ENCODE measurements at regions not wholly inside any gene's neighbourhood (a gene's known extent, or its start where the extent isn't known, plus 50 kb on each side); places are given as distances from the start of the nearest gene placed in this dataset.

GRCh38 chr15:85963262-85963760, 116.4 kb upstream of the AGBL1 start:
- no peak for TF ChIP-seq POLR2A (IDR thresholded peaks at IDR 0.05)
- TF ChIP-seq, protein P1, sequence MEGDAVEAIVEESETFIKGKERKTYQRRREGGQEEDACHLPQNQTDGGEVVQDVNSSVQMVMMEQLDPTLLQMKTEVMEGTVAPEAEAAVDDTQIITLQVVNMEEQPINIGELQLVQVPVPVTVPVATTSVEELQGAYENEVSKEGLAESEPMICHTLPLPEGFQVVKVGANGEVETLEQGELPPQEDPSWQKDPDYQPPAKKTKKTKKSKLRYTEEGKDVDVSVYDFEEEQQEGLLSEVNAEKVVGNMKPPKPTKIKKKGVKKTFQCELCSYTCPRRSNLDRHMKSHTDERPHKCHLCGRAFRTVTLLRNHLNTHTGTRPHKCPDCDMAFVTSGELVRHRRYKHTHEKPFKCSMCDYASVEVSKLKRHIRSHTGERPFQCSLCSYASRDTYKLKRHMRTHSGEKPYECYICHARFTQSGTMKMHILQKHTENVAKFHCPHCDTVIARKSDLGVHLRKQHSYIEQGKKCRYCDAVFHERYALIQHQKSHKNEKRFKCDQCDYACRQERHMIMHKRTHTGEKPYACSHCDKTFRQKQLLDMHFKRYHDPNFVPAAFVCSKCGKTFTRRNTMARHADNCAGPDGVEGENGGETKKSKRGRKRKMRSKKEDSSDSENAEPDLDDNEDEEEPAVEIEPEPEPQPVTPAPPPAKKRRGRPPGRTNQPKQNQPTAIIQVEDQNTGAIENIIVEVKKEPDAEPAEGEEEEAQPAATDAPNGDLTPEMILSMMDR (IDR thresholded peaks at IDR 0.05) = no peak
